Body of pancreas (tissue), 4 donors: ENCODE measurements at regions not wholly inside any gene's neighbourhood (a gene's known extent, or its start where the extent isn't known, plus 50 kb on each side); places are given as distances from the start of the nearest gene placed in this dataset.

Experiments used
- ATAC-seq: fragments of 150-250 bp; one replicate; pipeline ENCODE4 v1.9.1; 2016
- DNase-seq, 4 donors: peaks; one replicate each; pipeline ENCODE4 v3.0.0-alpha.2; 2019
- H3K27ac ChIP-seq, 4 donors: fragments of 200-600 bp; sonication (generic); 1 replicate in 3 of 4; 2 replicates in 1 of 4; pipeline versions ENCODE4 v1.5.1 to v1.6.1; 2016 to 2019; ENCODE audit warnings: mild to moderate bottlenecking in 1 of 4, mixed read lengths in 1 of 4, moderate library complexity in 1 of 4
- H3K27me3 ChIP-seq, 2 donors: fragments of 200-600 bp; sonication (generic); one replicate each; pipeline ENCODE4 v1.6.0; 2016; ENCODE audit warnings: mild to moderate bottlenecking in 1 of 2
- H3K36me3 ChIP-seq, 2 donors: fragments of 200-600 bp; sonication (generic); replicated peaks in 1 of 2; 2 replicates each; pipeline ENCODE4 v1.5.1; 2016; ENCODE audit warnings: low read depth in 2 of 2; ENCODE audit not compliant: insufficient read depth in 1 of 2
- H3K4me1 ChIP-seq: fragments of 200-600 bp; sonication (generic); one replicate; pipeline ENCODE4 v1.6.0; 2016
- H3K4me3 ChIP-seq, 2 donors: fragments of 200-600 bp; sonication (generic); 1 replicate in 1 of 2; 2 replicates in 1 of 2; pipeline ENCODE4 v1.5.1; 2016 to 2019
- H3K9me3 ChIP-seq, 3 donors: fragments of 200-600 bp; sonication (generic); 1 replicate in 2 of 3; 2 replicates in 1 of 3; pipeline ENCODE4 v1.5.1; 2016
- CTCF ChIP-seq, 7 experiments: fragments of 450-650 bp in 4 of 7; fragments of 200-600 bp in 3 of 7; sonication (generic) in 3 of 7; IDR thresholded peaks; one replicate each; pipeline ENCODE4 v1.5.1; 2016 to 2019; ENCODE audit warnings: antibody characterized with exemption in 7 of 7
- POLR2A ChIP-seq, 3 donors: fragments of 450-650 bp; IDR thresholded peaks; one replicate each; pipeline ENCODE4 v1.6.1; 2016; ENCODE audit warnings: antibody characterized with exemption in 3 of 3, mild to moderate bottlenecking in 2 of 3
- WGBS, 2 donors: methylation state at CpG; one replicate each; pipeline ENCODE4 v1.1.5; 2017; 5-methylcytosine and 5-hydroxymethylcytosine counted together
- intact Hi-C: fragments of 100-400 bp; cut with DNase I; formaldehyde crosslinking; loops from one replicate; pipeline ENCODE4 v1.15.1; 2023

GRCh38 chr7:24010495-24010894 lies 273.5 kb upstream of the NPY start:
- TF ChIP-seq CTCF (IDR thresholded peaks at IDR 0.05): no peak
- no peak for TF ChIP-seq POLR2A (IDR thresholded peaks at IDR 0.05)
- Histone ChIP-seq H3K36me3 (no peaks in the 10 kb centered on the region), H3K4me3 (no peak overlapping the region), H3K4me1 (no peaks in the 10 kb centered on the region), H3K27ac (no peak overlapping the region), H3K27me3 (no peaks in the 10 kb centered on the region), H3K9me3 (no peaks in the 10 kb centered on the region)
- DNase-seq (no peak), ATAC-seq (no peak)
- 7 to 24% methylated on average over 1 of the region's 1 CpG for WGBS, 2 donors
- intact Hi-C loops: no loop called here

- Histone ChIP-seq H3K36me3 (no peaks in the 10 kb centered on the region), H3K4me1 (no peaks in the 10 kb centered on the region), H3K27ac (no peak overlapping the region), H3K9me3 (no peaks in the 10 kb centered on the region), H3K4me3 (no peak overlapping the region), H3K27me3 (no peaks in the 10 kb centered on the region)
- TF ChIP-seq CTCF (IDR thresholded peaks at IDR 0.05) (no peak), POLR2A (IDR thresholded peaks at IDR 0.05) (no peak)
- intact Hi-C loops: no loop called here
- no peak for DNase-seq
- ATAC-seq: no peak
- 84 to 88% methylated on average over 1 of the region's 1 CpG for WGBS, 2 donors
Observed at GRCh38 chr7:24017519-24017918, 266.5 kb upstream of the NPY start.

- DNase-seq (no peak), ATAC-seq (no peak)
- 55 to 61% methylated on average over 2 of the region's 2 CpGs for WGBS, 2 donors
- no peak overlapping the region for H3K4me3 ChIP-seq
- no peaks in the 10 kb centered on the region for H3K36me3 ChIP-seq
- H3K9me3 ChIP-seq: no peaks in the 10 kb centered on the region
- TF ChIP-seq CTCF (IDR thresholded peaks at IDR 0.05) (no peak), POLR2A (IDR thresholded peaks at IDR 0.05) (no peak)
- H3K4me1 ChIP-seq: no peaks in the 10 kb centered on the region
- intact Hi-C loops: no loop called here
- no peaks in the 10 kb centered on the region for H3K27me3 ChIP-seq
- H3K27ac ChIP-seq: no peak overlapping the region
Observed at GRCh38 chr7:24018331-24018730, 265.7 kb upstream of the NPY start.

GRCh38 chr7:24019841-24020240 lies 264.1 kb upstream of the NPY start:
- no peaks in the 10 kb centered on the region for H3K4me1 ChIP-seq
- H3K27ac ChIP-seq: no peak overlapping the region
- H3K4me3 ChIP-seq: no peak overlapping the region
- TF ChIP-seq POLR2A (IDR thresholded peaks at IDR 0.05): no peak
- no peak for TF ChIP-seq CTCF (IDR thresholded peaks at IDR 0.05)
- ATAC-seq (no peak), DNase-seq (no peak)
- H3K27me3 ChIP-seq: no peaks in the 10 kb centered on the region
- H3K36me3 ChIP-seq: no peaks in the 10 kb centered on the region
- WGBS, 2 donors: 68 to 74% methylated on average over 5 of the region's 5 CpGs
- H3K9me3 ChIP-seq: no peaks in the 10 kb centered on the region
- intact Hi-C loops: no loop called here

- TF ChIP-seq POLR2A (IDR thresholded peaks at IDR 0.05) (no peak), CTCF (IDR thresholded peaks at IDR 0.05) (no peak)
- intact Hi-C loops: no loop called here
- Histone ChIP-seq H3K27ac (no peak overlapping the region), H3K9me3 (no peaks in the 10 kb centered on the region), H3K27me3 (no peaks in the 10 kb centered on the region), H3K4me1 (no peaks in the 10 kb centered on the region), H3K4me3 (no peak overlapping the region), H3K36me3 (no peaks in the 10 kb centered on the region)
- DNase-seq (no peak), ATAC-seq (no peak)
- WGBS, 2 donors: 56 to 65% methylated on average over 6 of the region's 6 CpGs
Observed at GRCh38 chr7:24024276-24025068, 259.5 kb upstream of the NPY start.
